IMR-90 (cell line): ENCODE measurements at regions not wholly inside any gene's neighbourhood (a gene's known extent, or its start where the extent isn't known, plus 50 kb on each side); places are given as distances from the start of the nearest gene placed in this dataset.

Source experiments
- ATAC-seq: fragments of 200-7000 bp; cut with Tn5 transposase; 2 replicates; pipeline ENCODE4 v1.9.1; 2020; ENCODE audit warnings: low read depth, mild to moderate bottlenecking, moderate library complexity
- BruUV-seq: library from RNA; stranded (reverse); fragments of 400-500 nt; replicated peaks from 2 replicates; lab custom pipeline; 2021; lab: Mats Ljungman, UMichigan
- CTCF ChIA-PET: fragments of 300-600 bp; formaldehyde crosslinking; extraction: SDS; loops from one replicate; lab custom pipeline; 2021; ENCODE audit warnings: antibody characterized with exemption; lab: Yijun Ruan, JAX
- POLR2A ChIA-PET: fragments of 300-600 bp; sonication (Branson Sonifier 250); formaldehyde crosslinking; loops from one replicate; lab custom pipeline; 2022; ENCODE audit warnings: antibody characterized with exemption; ENCODE audit not compliant: unreplicated experiment; lab: Charles Lee
- DNase-seq: peaks from one replicate; pipeline ENCODE4 v3.0.0; 2013
- H2AFZ ChIP-seq: replicated peaks from 2 replicates; pipeline ENCODE3; 2013; ENCODE audit warnings: low read length, mild to moderate bottlenecking; ENCODE audit not compliant: poor library complexity
- H2AK5ac ChIP-seq: 2 replicates; pipeline ENCODE4 v1.6.1; 2013; ENCODE audit warnings: low read depth, low read length, inconsistent platforms
- H2AK9ac ChIP-seq: replicated peaks from 2 replicates; pipeline ENCODE3; 2013; ENCODE audit warnings: mild to moderate bottlenecking, low read depth, low read length, moderate library complexity; ENCODE audit not compliant: poor library complexity
- H2BK120ac ChIP-seq: 2 replicates; pipeline ENCODE4 v1.6.1; 2013; ENCODE audit warnings: low read depth, low read length, inconsistent platforms
- H2BK15ac ChIP-seq: 3 replicates; pipeline ENCODE4 v1.6.1; 2013; ENCODE audit warnings: low read depth, low read length, inconsistent platforms
- H2BK20ac ChIP-seq: 2 replicates; pipeline ENCODE4 v1.6.1; 2013; ENCODE audit warnings: low read depth, mild to moderate bottlenecking, inconsistent platforms, low read length, moderate library complexity
- H2BK5ac ChIP-seq: 2 replicates; pipeline ENCODE4 v1.6.1; 2013; ENCODE audit warnings: mild to moderate bottlenecking, low read depth, low read length, inconsistent platforms; ENCODE audit not compliant: poor library complexity, severe bottlenecking
- H3K14ac ChIP-seq: replicated peaks from 2 replicates; pipeline ENCODE4 v1.6.1; 2013; ENCODE audit warnings: low read depth, low read length, inconsistent platforms
- H3K18ac ChIP-seq: 2 replicates; pipeline ENCODE4 v1.6.1; 2013; ENCODE audit warnings: low read depth, low read length, control low read depth
- H3K23ac ChIP-seq: 2 replicates; pipeline ENCODE4 v1.6.1; 2013; ENCODE audit warnings: low read depth, low read length, inconsistent platforms
- H3K27ac ChIP-seq: 2 replicates; pipeline ENCODE4 v1.5.1; 2013; ENCODE audit warnings: mild to moderate bottlenecking, control low read depth, low read length; ENCODE audit not compliant: insufficient read depth
- H3K27me3 ChIP-seq: 2 replicates; pipeline ENCODE4 v1.6.1; 2013; ENCODE audit warnings: low read length; ENCODE audit not compliant: control insufficient read depth, insufficient read depth
- H3K36me3 ChIP-seq: 2 replicates; pipeline ENCODE4 v1.6.1; 2013; ENCODE audit warnings: low read length, mixed read lengths; ENCODE audit not compliant: control insufficient read depth, insufficient read depth
- H3K4ac ChIP-seq: 2 replicates; pipeline ENCODE4 v1.6.1; 2013; ENCODE audit warnings: low read depth, low read length, inconsistent platforms
- H3K4me1 ChIP-seq: 2 replicates; pipeline ENCODE4 v1.6.1; 2013; ENCODE audit warnings: low read length, mixed read lengths; ENCODE audit not compliant: control insufficient read depth, insufficient read depth
- H3K4me2 ChIP-seq: 2 replicates; pipeline ENCODE4 v1.6.1; 2013; ENCODE audit warnings: low read depth, mild to moderate bottlenecking, control low read depth, low read length, moderate library complexity
- H3K4me3 ChIP-seq: 2 replicates; pipeline ENCODE4 v1.5.1; 2013; ENCODE audit warnings: low read depth, mild to moderate bottlenecking, control low read depth, low read length, moderate library complexity; ENCODE audit not compliant: insufficient read depth
- H3K56ac ChIP-seq: 2 replicates; pipeline ENCODE4 v1.6.1; 2013; ENCODE audit warnings: low read length, inconsistent platforms; ENCODE audit not compliant: insufficient read depth; ENCODE audit errors: extremely low read depth
- H3K79me1 ChIP-seq, 2 experiments: 2 replicates each; pipeline ENCODE4 v1.6.1; 2013; ENCODE audit warnings: low read length in 2 of 2, inconsistent platforms in 1 of 2, low read depth in 1 of 2
- H3K9ac ChIP-seq: 2 replicates; pipeline ENCODE4 v1.6.1; 2013; ENCODE audit warnings: low read depth, low read length, control low read depth
- H3K9me1 ChIP-seq: 2 replicates; pipeline ENCODE4 v1.6.1; 2013; ENCODE audit warnings: low read length, inconsistent platforms; ENCODE audit not compliant: insufficient read depth
- H3K9me3 ChIP-seq: 2 replicates; pipeline ENCODE4 v1.6.1; 2013; ENCODE audit warnings: low read length; ENCODE audit not compliant: control insufficient read depth, insufficient read depth
- H4K20me1 ChIP-seq: 2 replicates; pipeline ENCODE4 v1.6.1; 2013; ENCODE audit warnings: low read length, inconsistent platforms; ENCODE audit not compliant: insufficient read depth
- H4K5ac ChIP-seq: 2 replicates; pipeline ENCODE4 v1.6.1; 2013; ENCODE audit warnings: mild to moderate bottlenecking, low read depth, low read length, control low read depth
- H4K8ac ChIP-seq, 2 experiments: 2 replicates each; pipeline ENCODE4 v1.6.1; 2013; ENCODE audit warnings: low read depth in 2 of 2, low read length in 2 of 2, control low read depth in 1 of 2, inconsistent platforms in 1 of 2
- H4K91ac ChIP-seq: 2 replicates; pipeline ENCODE4 v1.6.1; 2013; ENCODE audit warnings: low read depth, low read length, inconsistent platforms; ENCODE audit not compliant: insufficient read depth
- CEBPB ChIP-seq: IDR thresholded peaks from 2 replicates; pipeline ENCODE4 v1.6.1; 2012; ENCODE audit warnings: low read depth, low read length, improper control_type of control experiment
- MAFK ChIP-seq: IDR thresholded peaks from 2 replicates; pipeline ENCODE4 v1.6.1; 2012; ENCODE audit warnings: low read depth, low read length, improper control_type of control experiment
- MAZ ChIP-seq: IDR thresholded peaks from 2 replicates; pipeline ENCODE4 v1.6.1; 2012; ENCODE audit warnings: low read depth, mild to moderate bottlenecking, low read length, improper control_type of control experiment, moderate library complexity, borderline replicate concordance
- NFE2L2 ChIP-seq: fragments of 150-350 bp; IDR thresholded peaks from 2 replicates; pipeline ENCODE4 v1.6.1; 2016; ENCODE audit warnings: low read depth, mild to moderate bottlenecking, low read length
- RFX5 ChIP-seq: IDR thresholded peaks from 2 replicates; pipeline ENCODE4 v1.8.0; 2012; ENCODE audit warnings: low read depth, mild to moderate bottlenecking, low read length, moderate library complexity
- USF2 ChIP-seq: fragments of 150-350 bp; IDR thresholded peaks from 2 replicates; pipeline ENCODE4 v1.6.1; 2017; ENCODE audit warnings: mild to moderate bottlenecking, antibody characterized with exemption, low read length, low read depth
- WGBS, 2 experiments: methylation state at CpG; one replicate each; pipeline versions ENCODE4 v1.1.5 to v1.1.7; 2013; ENCODE audit warnings: missing lambda C conversion rate in 2 of 2; ENCODE audit not compliant: insufficient read length in 1 of 2; ENCODE audit errors: extremely low coverage in 2 of 2; 5-methylcytosine and 5-hydroxymethylcytosine counted together
- dilution Hi-C: fragments of 300-500 bp; cut with HindIII; formaldehyde crosslinking; loops from one replicate; pipeline ENCODE4 v1.14.3; 2018; ENCODE audit warnings: low sequenced_read_pairs; ENCODE audit not compliant: unreplicated experiment
- in situ Hi-C: fragments of 300-500 bp; cut with MboI; formaldehyde crosslinking; loops from 3 replicates; pipeline ENCODE4 v1.14.3; 2019; ENCODE audit warnings: low sequenced_read_pairs, inconsistent platforms, mixed read lengths
- intact Hi-C: fragments of 100-400 bp; cut with micrococcal nuclease; formaldehyde crosslinking; loops from 2 replicates; pipeline ENCODE4 v1.10.0; 2022
- TF ChIP-seq, protein P1 (sequence below): fragments of 150-350 bp; IDR thresholded peaks from 2 replicates; pipeline ENCODE4 v1.6.1; 2016; ENCODE audit warnings: low read depth, mild to moderate bottlenecking, low read length, moderate library complexity, borderline replicate concordance

DNA sequence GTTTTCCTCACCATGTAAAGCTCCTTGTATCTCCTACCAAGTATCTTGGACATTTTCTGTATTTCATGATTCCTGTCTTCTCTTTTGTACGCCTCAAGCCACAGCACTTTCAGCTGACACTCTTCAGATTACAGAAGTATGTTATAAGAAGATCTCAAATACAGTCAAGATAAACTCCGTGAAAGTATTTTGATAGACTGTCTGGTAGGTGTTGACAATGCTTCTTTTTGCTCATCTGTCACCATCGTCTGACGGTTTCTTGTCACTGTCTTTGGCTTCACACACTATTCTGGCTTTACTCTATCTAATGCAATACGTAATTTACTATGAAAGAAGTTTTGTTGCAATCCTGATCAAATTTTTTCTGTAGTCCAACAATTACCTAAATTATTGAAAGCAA lies 294.5 kb upstream of the CDH12 start:
- Histone ChIP-seq H3K9ac (no peak overlapping the region), H3K4me2 (no peak overlapping the region), H2BK120ac (no peak overlapping the region), H3K4me3 (no peak overlapping the region), H4K20me1 (no peaks in the 10 kb centered on the region), H4K8ac (no peak overlapping the region), H3K14ac (no peak overlapping the region), H2AK5ac (no peak overlapping the region), H3K56ac (no peak overlapping the region), H4K5ac (no peak overlapping the region), H3K4me1 (no peaks in the 10 kb centered on the region), H3K18ac (no peak overlapping the region), H3K9me3 (peaks cover 12% of the 10 kb centered on the region; the same call in 1 of the 2 replicates), H3K27me3 (no peaks in the 10 kb centered on the region), H3K23ac (no peak overlapping the region), H3K9me1 (no peaks in the 10 kb centered on the region), H3K79me1 (no peaks in the 10 kb centered on the region), H3K36me3 (no peaks in the 10 kb centered on the region), H2AK9ac (no peak overlapping the region), H2AFZ (no peak overlapping the region), H4K91ac (no peak overlapping the region), H3K27ac (no peak overlapping the region), H2BK20ac (no peak overlapping the region), H3K4ac (no peak overlapping the region), H2BK5ac (no peak overlapping the region), H2BK15ac (no peak overlapping the region)
- TF ChIP-seq RFX5 (no peak), CEBPB (no peak), NFE2L2 (no peak), MAZ (no peak), USF2 (no peak), MAFK (no peak)
- TF ChIP-seq, protein P1, sequence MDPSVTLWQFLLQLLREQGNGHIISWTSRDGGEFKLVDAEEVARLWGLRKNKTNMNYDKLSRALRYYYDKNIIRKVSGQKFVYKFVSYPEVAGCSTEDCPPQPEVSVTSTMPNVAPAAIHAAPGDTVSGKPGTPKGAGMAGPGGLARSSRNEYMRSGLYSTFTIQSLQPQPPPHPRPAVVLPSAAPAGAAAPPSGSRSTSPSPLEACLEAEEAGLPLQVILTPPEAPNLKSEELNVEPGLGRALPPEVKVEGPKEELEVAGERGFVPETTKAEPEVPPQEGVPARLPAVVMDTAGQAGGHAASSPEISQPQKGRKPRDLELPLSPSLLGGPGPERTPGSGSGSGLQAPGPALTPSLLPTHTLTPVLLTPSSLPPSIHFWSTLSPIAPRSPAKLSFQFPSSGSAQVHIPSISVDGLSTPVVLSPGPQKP: no peak
- intact Hi-C loops: no loop called here
- ChIA-PET CTCF (no interaction called here), POLR2A (no interaction called here)
- ATAC-seq: no peak
- no TSS peak for BruUV-seq
- in situ Hi-C loops: no loop called here
- no peak for DNase-seq
- no CpG with 5 or more reads among the region's 5 CpGs for WGBS, 2 experiments
- dilution Hi-C loops: no loop called here
